Nephron progenitor cell (in vitro differentiated cells): ENCODE measurements at regions not wholly inside any gene's neighbourhood (a gene's known extent, or its start where the extent isn't known, plus 50 kb on each side); places are given as distances from the start of the nearest gene placed in this dataset.

Experiments used
- DNase-seq: peaks from one replicate; pipeline ENCODE4 v3.0.0; 2021
- H3K27ac Mint-ChIP-seq: 2 replicates; pipeline ENCODE4 v1.8.0; 2021; ENCODE audit warnings: mild to moderate bottlenecking, moderate library complexity, mixed read lengths
- H3K27me3 Mint-ChIP-seq: 2 replicates; pipeline ENCODE4 v1.8.0; 2021; ENCODE audit warnings: mild to moderate bottlenecking, low read depth, mixed read lengths; ENCODE audit not compliant: poor library complexity
- H3K36me3 Mint-ChIP-seq: 2 replicates; pipeline ENCODE4 v1.8.0; 2021; ENCODE audit warnings: low read depth, mixed read lengths
- H3K4me1 Mint-ChIP-seq: 2 replicates; pipeline ENCODE4 v1.8.0; 2021; ENCODE audit warnings: mixed read lengths
- H3K4me3 Mint-ChIP-seq: 2 replicates; pipeline ENCODE4 v1.8.0; 2021; ENCODE audit warnings: mild to moderate bottlenecking, moderate library complexity, mixed read lengths
- H3K9me3 Mint-ChIP-seq: 2 replicates; pipeline ENCODE4 v1.8.0; 2021; ENCODE audit warnings: mild to moderate bottlenecking, moderate library complexity, mixed read lengths
- CTCF ChIP-seq: fragments of 200-600 bp; sonication (generic); IDR thresholded peaks from 2 replicates; pipeline ENCODE4 v1.5.0; 2021; ENCODE audit warnings: antibody characterized with exemption

GRCh38 chr2:163375070-163375469 is 360.7 kb downstream of the FIGN start:
- H3K9me3 Mint-ChIP-seq = peaks cover 10% of the 10 kb centered on the region
- no peaks in the 10 kb centered on the region for H3K4me1 Mint-ChIP-seq
- DNase-seq = no peak
- no peak overlapping the region for H3K27ac Mint-ChIP-seq
- no peak overlapping the region for H3K4me3 Mint-ChIP-seq
- peaks cover 2% of the 10 kb centered on the region for H3K27me3 Mint-ChIP-seq
- no peaks in the 10 kb centered on the region for H3K36me3 Mint-ChIP-seq
- TF ChIP-seq CTCF = no peak

DNA sequence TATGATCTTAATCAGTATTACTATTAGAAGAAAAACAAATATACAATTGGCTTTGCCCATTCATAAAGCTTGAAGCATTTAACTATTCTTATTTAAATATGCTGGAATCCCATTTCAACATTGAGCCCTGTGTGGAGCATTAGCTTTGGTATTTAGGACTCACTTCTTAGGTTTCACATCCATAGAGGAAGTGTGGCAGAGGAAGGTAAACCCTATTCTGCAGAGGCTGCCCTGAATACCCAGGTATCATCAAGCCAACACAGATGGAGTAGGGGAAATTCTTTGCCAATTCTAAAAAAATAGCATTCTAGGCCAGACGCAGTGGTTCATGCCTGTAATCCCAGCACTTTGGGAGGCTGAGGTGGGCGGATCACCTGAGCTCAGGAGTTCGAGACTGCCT is 361.5 kb downstream of the FIGN start:
- TF ChIP-seq CTCF = no peak
- no peak overlapping the region for H3K27ac Mint-ChIP-seq
- H3K4me3 Mint-ChIP-seq = no peak overlapping the region
- no peaks in the 10 kb centered on the region for H3K4me1 Mint-ChIP-seq
- no peaks in the 10 kb centered on the region for H3K36me3 Mint-ChIP-seq
- H3K27me3 Mint-ChIP-seq = peaks cover 2% of the 10 kb centered on the region
- DNase-seq = no peak
- peaks cover 10% of the 10 kb centered on the region for H3K9me3 Mint-ChIP-seq

DNA sequence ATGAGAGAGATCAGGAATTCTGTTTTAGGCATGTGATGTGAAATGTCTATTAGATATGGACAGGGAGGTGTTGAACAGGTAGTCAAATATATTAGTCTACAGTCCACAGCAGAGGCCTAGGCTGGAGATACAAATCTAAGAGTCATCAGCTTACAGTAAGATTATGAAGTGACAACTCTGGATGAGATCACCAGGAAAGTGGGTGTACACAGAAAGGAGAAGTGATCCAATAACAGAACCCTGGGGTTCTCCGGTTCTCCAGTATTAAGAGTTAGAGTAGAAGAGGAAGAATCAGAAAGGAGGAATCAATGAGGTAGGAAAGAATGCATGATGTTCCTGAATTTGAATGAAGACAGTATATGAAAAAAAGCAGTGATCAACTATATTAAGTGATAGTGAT is 362.3 kb downstream of the FIGN start:
- Mint-ChIP-seq H3K27me3 (peaks cover 2% of the 10 kb centered on the region), H3K9me3 (peaks cover 3% of the 10 kb centered on the region), H3K36me3 (no peaks in the 10 kb centered on the region), H3K27ac (no peak overlapping the region), H3K4me3 (no peak overlapping the region), H3K4me1 (no peaks in the 10 kb centered on the region)
- TF ChIP-seq CTCF = no peak
- no peak for DNase-seq

DNA sequence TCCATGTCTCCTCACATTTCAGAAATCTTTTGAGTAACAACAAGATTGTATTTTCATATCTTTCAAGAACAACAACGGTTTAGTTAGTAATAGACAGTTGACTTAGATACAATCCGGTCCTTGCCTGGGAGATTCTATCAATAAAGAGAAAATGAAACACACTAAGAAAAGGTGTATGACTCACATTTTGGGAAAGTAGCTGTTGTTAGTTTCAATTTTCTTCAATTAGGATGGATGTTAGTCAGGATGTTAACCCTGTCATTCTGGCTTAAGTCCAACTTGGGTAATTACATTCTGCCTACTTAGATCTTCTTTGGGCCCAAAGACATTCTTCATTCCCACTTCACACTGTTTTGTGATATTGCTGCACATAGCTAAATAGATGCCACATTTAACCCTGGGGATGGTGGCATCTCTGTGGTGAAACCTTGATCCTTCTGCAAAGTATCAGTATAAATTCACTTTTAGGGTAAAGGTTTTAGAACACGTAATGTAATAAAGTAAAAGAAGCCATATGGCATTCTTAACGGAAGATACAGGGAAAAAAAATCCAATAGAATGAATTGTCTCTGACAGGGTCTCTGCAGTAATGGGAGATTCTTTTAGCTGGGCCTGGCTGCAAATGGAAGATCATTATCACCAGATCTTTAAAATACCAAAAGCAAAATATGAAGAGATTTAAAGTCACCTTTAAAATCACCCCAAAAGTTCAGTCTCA is 365.5 kb downstream of the FIGN start:
- no peaks in the 10 kb centered on the region for H3K36me3 Mint-ChIP-seq
- no peaks in the 10 kb centered on the region for H3K9me3 Mint-ChIP-seq
- no peak overlapping the region for H3K4me3 Mint-ChIP-seq
- H3K4me1 Mint-ChIP-seq = no peaks in the 10 kb centered on the region
- DNase-seq = no peak
- peaks cover 2% of the 10 kb centered on the region for H3K27me3 Mint-ChIP-seq
- TF ChIP-seq CTCF = no peak
- peak overlapping the region; percentile 10 for H3K27ac Mint-ChIP-seq

DNA sequence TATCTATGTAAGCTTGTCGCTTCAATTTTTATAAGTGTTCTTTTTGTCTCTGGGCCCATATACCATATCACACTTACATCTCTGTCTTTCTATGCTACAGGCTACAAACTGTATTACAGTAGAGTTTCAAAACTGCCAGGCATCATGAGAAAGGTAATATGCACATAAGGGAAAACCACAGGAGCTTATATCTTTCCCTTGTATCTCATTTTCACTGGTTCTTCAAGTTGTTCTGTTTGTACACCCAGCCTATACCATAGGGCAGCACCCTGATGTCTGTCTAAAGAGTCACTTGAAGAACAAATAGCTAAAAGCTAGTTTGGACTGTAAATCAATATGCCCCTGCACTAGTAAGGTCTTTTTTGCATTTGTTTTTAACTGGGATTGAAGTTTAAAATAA is 366.7 kb downstream of the FIGN start:
- peaks cover under 1% of the 10 kb centered on the region for H3K9me3 Mint-ChIP-seq
- H3K4me3 Mint-ChIP-seq = no peak overlapping the region
- peaks cover 2% of the 10 kb centered on the region for H3K27me3 Mint-ChIP-seq
- DNase-seq = no peak
- H3K4me1 Mint-ChIP-seq = no peaks in the 10 kb centered on the region
- no peak overlapping the region for H3K27ac Mint-ChIP-seq
- H3K36me3 Mint-ChIP-seq = no peaks in the 10 kb centered on the region
- no peak for TF ChIP-seq CTCF

GRCh38 chr2:163368655-163369054 is 367.2 kb downstream of the FIGN start:
- H3K4me3 Mint-ChIP-seq = no peak overlapping the region
- peaks cover 2% of the 10 kb centered on the region for H3K27me3 Mint-ChIP-seq
- H3K27ac Mint-ChIP-seq = no peak overlapping the region
- TF ChIP-seq CTCF = no peak
- no peaks in the 10 kb centered on the region for H3K4me1 Mint-ChIP-seq
- H3K9me3 Mint-ChIP-seq = peaks cover 5% of the 10 kb centered on the region
- H3K36me3 Mint-ChIP-seq = no peaks in the 10 kb centered on the region
- no peak for DNase-seq
